Naive thymus-derived CD8-positive, alpha-beta T cell (primary cell): ENCODE measurements at regions not wholly inside any gene's neighbourhood (a gene's known extent, or its start where the extent isn't known, plus 50 kb on each side); places are given as distances from the start of the nearest gene placed in this dataset.

Experiments used
- ATAC-seq, 2 donors: fragments of 150-1000 bp; cut with Tn5 transposase in 1 of 2; sonication (Bioruptor Pico), chemical (Tn5 transposase) in 1 of 2; 1 replicate in 1 of 2; 2 replicates in 1 of 2; pipeline ENCODE4 v1.10.0; 2021; ENCODE audit warnings: mild to moderate bottlenecking in 2 of 2, moderate library complexity in 2 of 2
- POLR2A ChIA-PET: fragments of 350-600 bp; sonication (Branson Sonifier 250); formaldehyde crosslinking; loops from one replicate; lab custom pipeline; 2021; ENCODE audit warnings: antibody characterized with exemption; lab: Charles Lee
- DNase-seq, 10 donors: peaks; one replicate each; pipeline versions ENCODE4 v3.0.0 to v3.0.0-alpha.2; 2020 to 2022
- H3K27ac Mint-ChIP-seq, 10 donors: one replicate each; pipeline ENCODE4 v1.8.0; 2020 to 2022; ENCODE audit warnings: mild to moderate bottlenecking in 10 of 10, mixed read lengths in 10 of 10, moderate library complexity in 4 of 10, inconsistent platforms in 1 of 10
- H3K27me3 Mint-ChIP-seq, 5 donors: one replicate each; pipeline ENCODE4 v1.8.0; 2021 to 2022; ENCODE audit warnings: mixed read lengths in 5 of 5
- H3K36me3 Mint-ChIP-seq, 3 donors: one replicate each; pipeline ENCODE4 v1.8.0; 2020 to 2022; ENCODE audit warnings: mixed read lengths in 3 of 3, mild to moderate bottlenecking in 2 of 3, inconsistent platforms in 1 of 3
- H3K4me1 Mint-ChIP-seq, 4 donors: one replicate each; pipeline ENCODE4 v1.8.0; 2021 to 2022; ENCODE audit warnings: mixed read lengths in 4 of 4
- H3K4me3 Mint-ChIP-seq, 10 donors: one replicate each; pipeline ENCODE4 v1.8.0; 2020 to 2022; ENCODE audit warnings: mild to moderate bottlenecking in 10 of 10, mixed read lengths in 10 of 10, moderate library complexity in 6 of 10, inconsistent platforms in 1 of 10
- H3K9me3 Mint-ChIP-seq, 9 donors: one replicate each; pipeline ENCODE4 v1.8.0; 2020 to 2022; ENCODE audit warnings: mixed read lengths in 9 of 9, mild to moderate bottlenecking in 3 of 9, inconsistent platforms in 1 of 9, moderate library complexity in 1 of 9

DNA sequence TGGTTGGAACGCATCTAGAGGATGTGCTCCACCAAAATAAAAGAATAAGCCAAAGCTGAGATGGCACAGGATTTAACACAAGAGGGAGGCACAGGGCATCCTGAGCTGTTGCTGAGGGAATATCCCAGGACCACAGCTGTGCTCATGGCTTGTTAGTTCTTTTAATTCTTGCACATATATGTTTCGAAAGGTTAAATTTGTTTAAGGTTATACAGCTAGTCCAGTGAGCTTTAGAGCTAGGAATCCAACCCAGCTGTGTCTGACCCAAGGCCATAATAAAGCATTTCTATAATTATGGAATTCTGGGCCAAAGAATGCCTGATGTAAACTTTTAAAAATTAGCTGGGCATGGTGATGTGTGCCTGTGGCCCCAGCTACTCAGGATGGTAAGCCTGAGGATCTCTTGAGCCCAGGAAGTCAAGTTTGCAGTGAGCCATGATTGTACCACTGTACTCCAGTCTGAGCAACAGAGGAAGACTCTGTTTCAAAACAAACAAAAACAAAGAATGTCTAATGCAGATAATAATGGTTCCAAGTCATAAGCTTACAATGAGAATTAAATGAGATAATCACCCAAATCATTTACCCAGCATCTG lies 66.4 kb upstream of the CCBE1 start:
- Mint-ChIP-seq H3K4me3 (no peak overlapping the region), H3K27ac (no peak overlapping the region), H3K36me3 (peaks cover 0 to 8% (median 2%) of the 10 kb centered on the region in 3 donors), H3K27me3 (peaks cover 0 to 9% (median 0%) of the 10 kb centered on the region in 5 donors), H3K9me3 (peaks cover 0 to 20% (median 6%) of the 10 kb centered on the region in 9 donors), H3K4me1 (no peaks in the 10 kb centered on the region)
- POLR2A ChIA-PET: no interaction called here
- no peak for ATAC-seq
- DNase-seq: no peak

DNA sequence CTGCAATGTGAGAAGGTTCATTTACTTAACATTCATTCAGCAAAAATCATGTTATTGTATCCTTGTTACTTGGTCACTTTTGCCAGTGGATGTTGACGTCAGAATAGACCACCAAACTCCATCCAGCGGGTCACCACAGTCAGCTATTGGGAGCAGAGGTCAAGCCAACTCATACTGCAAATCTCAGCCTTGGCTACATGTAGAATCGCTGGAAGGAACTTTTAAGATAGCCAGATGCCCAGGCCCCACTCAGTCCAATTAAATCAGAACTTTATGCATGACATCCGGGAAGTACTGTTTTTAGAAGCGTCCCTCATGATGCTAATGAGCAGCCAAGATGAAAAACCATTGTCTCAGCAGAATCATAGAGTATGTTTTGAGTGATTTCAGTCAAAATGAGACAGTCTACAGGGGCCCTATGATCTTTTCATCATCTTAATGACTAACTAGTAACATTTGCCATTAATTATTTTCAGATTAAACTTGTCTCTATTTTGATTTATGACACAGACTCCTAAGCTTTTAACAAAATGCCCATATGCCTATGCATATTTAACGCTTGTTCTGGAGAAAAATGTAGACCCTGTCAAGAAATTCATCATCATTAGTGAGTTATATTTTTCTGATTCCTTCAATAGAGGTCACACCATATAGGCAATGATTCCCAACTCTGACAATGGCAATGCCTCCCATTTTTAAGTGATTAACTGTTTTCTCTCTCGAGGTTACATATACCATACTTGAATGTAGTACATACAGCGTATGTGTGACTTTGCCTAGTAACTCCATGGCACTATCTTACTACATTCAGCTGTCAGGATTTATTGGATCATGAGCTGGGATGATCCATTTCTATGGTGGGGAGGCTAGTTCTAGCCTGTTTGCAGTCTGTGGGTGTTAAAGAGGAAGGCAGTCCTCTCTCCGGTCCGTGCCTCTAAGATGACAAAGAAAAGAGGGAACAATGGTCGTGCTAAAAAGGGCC lies 63.7 kb upstream of the CCBE1 start:
- Mint-ChIP-seq H3K9me3 (no peaks in the 10 kb centered on the region), H3K27me3 (peaks cover 0 to 9% (median 0%) of the 10 kb centered on the region in 5 donors)
- POLR2A ChIA-PET: no interaction called here

GRCh38 chr18:59760212-59760611 lies 63.0 kb upstream of the CCBE1 start:
- Mint-ChIP-seq H3K27ac (no peak overlapping the region), H3K27me3 (peaks cover 0 to 9% (median 0%) of the 10 kb centered on the region in 5 donors), H3K36me3 (no peaks in the 10 kb centered on the region), H3K9me3 (no peaks in the 10 kb centered on the region), H3K4me3 (no peak overlapping the region), H3K4me1 (no peaks in the 10 kb centered on the region)
- DNase-seq (no peak), ATAC-seq (no peak)
- POLR2A ChIA-PET: no interaction called here

More for the DNA sequence above, 63.7 kb upstream of the CCBE1 start:
- no peaks in the 10 kb centered on the region for H3K4me1 Mint-ChIP-seq
- DNase-seq (no peak), ATAC-seq (no peak)
- H3K4me3 Mint-ChIP-seq: no peak overlapping the region
- H3K27ac Mint-ChIP-seq: no peak overlapping the region
- H3K36me3 Mint-ChIP-seq: no peaks in the 10 kb centered on the region

GRCh38 chr18:59758837-59759236 lies 61.6 kb upstream of the CCBE1 start:
- H3K4me3 Mint-ChIP-seq: no peak overlapping the region

GRCh38 chr18:59758106-59758505 lies 60.9 kb upstream of the CCBE1 start:
- no peaks in the 10 kb centered on the region for H3K36me3 Mint-ChIP-seq
- POLR2A ChIA-PET: no interaction called here
- no peaks in the 10 kb centered on the region for H3K4me1 Mint-ChIP-seq
- H3K27ac Mint-ChIP-seq: no peak overlapping the region
- ATAC-seq (no peak), DNase-seq (no peak)
- no peak overlapping the region for H3K4me3 Mint-ChIP-seq
- H3K27me3 Mint-ChIP-seq: peaks cover 0 to 7% (median 0%) of the 10 kb centered on the region in 5 donors
- no peaks in the 10 kb centered on the region for H3K9me3 Mint-ChIP-seq

More at GRCh38 chr18:59758837-59759236, 61.6 kb upstream of the CCBE1 start:
- no peak overlapping the region for H3K27ac Mint-ChIP-seq
- no peaks in the 10 kb centered on the region for H3K4me1 Mint-ChIP-seq
- no peak for ATAC-seq
- no peaks in the 10 kb centered on the region for H3K36me3 Mint-ChIP-seq
- no peaks in the 10 kb centered on the region for H3K9me3 Mint-ChIP-seq
- POLR2A ChIA-PET: no interaction called here
- DNase-seq: no peak
- peaks cover 0 to 9% (median 0%) of the 10 kb centered on the region in 5 donors for H3K27me3 Mint-ChIP-seq

- Mint-ChIP-seq H3K4me3 (no peak overlapping the region), H3K4me1 (no peaks in the 10 kb centered on the region), H3K27me3 (peaks cover 0 to 7% (median 3%) of the 10 kb centered on the region in 5 donors), H3K27ac (no peak overlapping the region), H3K36me3 (no peaks in the 10 kb centered on the region), H3K9me3 (peaks cover 0 to 3% (median 0%) of the 10 kb centered on the region in 9 donors)
- DNase-seq (no peak), ATAC-seq (no peak)
- POLR2A ChIA-PET: no interaction called here
Measured at GRCh38 chr18:59752666-59753065, 55.4 kb upstream of the CCBE1 start.

- Mint-ChIP-seq H3K36me3 (no peaks in the 10 kb centered on the region), H3K4me3 (no peak overlapping the region), H3K27me3 (peaks cover 0 to 10% (median 7%) of the 10 kb centered on the region in 5 donors), H3K27ac (no peak overlapping the region), H3K9me3 (peaks cover 0 to 9% (median 0%) of the 10 kb centered on the region in 9 donors), H3K4me1 (no peaks in the 10 kb centered on the region)
- ATAC-seq (no peak), DNase-seq (no peak)
- POLR2A ChIA-PET: no interaction called here
Measured at GRCh38 chr18:59751186-59751585, 54.0 kb upstream of the CCBE1 start.

DNA sequence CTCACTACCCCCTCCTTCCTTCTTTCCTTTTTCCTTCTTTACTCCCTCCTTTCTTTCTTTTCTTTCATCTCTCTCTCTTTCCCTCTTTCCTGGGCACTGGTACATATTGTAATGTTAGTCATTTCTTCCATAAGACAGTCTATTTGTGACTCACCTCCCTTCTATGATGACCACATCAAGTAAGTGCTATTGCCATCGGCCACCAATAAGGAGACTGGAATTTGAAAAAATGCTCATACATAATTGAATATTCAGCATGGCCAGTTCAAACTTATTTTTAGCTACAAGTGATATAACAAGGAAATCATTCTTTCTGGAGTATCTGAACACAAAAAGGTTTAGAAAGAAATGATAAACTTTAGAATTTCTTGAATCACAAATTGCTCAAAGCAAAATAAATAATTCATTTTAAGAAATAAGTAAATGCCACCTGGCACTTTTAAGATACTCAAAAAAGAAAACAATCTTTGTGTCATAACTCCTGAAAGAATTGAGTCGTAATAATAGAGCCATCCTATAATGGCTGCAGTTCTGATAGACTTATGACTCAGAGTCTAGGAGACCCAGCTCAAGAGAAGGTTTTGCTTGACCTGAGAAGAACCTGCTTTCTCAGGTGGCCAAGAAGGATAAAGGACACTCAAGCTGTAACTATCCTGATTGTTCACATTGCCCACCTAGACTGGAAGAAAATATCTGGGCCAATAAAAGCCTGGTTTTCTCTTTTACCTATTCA lies 51.6 kb upstream of the CCBE1 start:
- no peak overlapping the region for H3K27ac Mint-ChIP-seq
- POLR2A ChIA-PET: no interaction called here
- no peaks in the 10 kb centered on the region for H3K4me1 Mint-ChIP-seq
- H3K4me3 Mint-ChIP-seq: no peak overlapping the region
- peaks cover 2 to 10% (median 9%) of the 10 kb centered on the region in 5 donors for H3K27me3 Mint-ChIP-seq
- H3K9me3 Mint-ChIP-seq: peaks cover 0 to 10% (median 0%) of the 10 kb centered on the region in 9 donors
- DNase-seq: no peak
- no peaks in the 10 kb centered on the region for H3K36me3 Mint-ChIP-seq
- ATAC-seq: no peak
